ENCODE measurements at regions not wholly inside any gene's neighbourhood (a gene's known extent, or its start where the extent isn't known, plus 50 kb on each side); places are given as distances from the start of the nearest gene placed in this dataset.

DNA sequence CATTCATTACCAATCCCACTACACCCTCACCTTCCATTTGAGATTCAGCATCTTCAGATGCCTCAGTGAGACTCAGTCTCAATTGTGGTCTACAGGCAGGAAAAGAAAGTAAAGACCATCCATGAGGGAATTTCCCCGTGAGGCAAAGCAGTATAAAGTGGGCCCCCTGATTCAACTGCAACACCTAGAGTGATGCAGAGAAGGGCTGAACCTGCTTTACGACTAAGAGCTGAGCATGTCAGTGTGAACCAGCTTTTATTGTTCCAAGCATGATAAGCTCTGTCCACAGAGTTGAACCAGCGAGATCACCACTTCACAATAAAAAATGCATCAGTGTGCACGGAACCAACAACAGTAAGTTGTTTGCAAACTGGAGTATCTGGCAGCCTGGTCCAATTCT is 357.6 kb upstream of the ATP5MC3 start:
- Histone ChIP-seq H3K27me3 (replicated peaks in 1 of 4; ENCODE audit: control insufficient read depth in 3 of 4, extremely low read depth in 1 of 4, insufficient read depth in 3 of 4, low read length in 3 of 4) (no peaks in the 10 kb centered on the region), H3K9me3 (ENCODE audit: insufficient read depth in 2 of 2, low read depth in 1 of 2, low read length in 1 of 2) (no peaks in the 10 kb centered on the region; a peak in 1 of 4 replicates), H2BK20ac (ENCODE audit: low read length) (no peak overlapping the region), H2BK12ac (ENCODE audit: low read depth, low read length) (no peak overlapping the region), H3K79me1 (ENCODE audit: low read depth, low read length) (no peaks in the 10 kb centered on the region), H3K79me2 (ENCODE audit: control insufficient read depth in 1 of 2, insufficient read depth in 2 of 2, low read length in 2 of 2) (no peaks in the 10 kb centered on the region), H3K4me1 (replicated peaks in 1 of 4; ENCODE audit: control insufficient read depth in 3 of 4, insufficient read depth in 4 of 4, low read length in 3 of 4) (no peaks in the 10 kb centered on the region), H3K4me2 (ENCODE audit: insufficient read depth in 1 of 2, low read depth in 2 of 2, low read length in 2 of 2) (no peak overlapping the region), H3K9ac (replicated peaks in 1 of 4; ENCODE audit: extremely low read depth in 1 of 4, low read depth in 3 of 4, low read length in 3 of 4) (no peak overlapping the region), H4K20me1 (replicated peaks in 1 of 2; ENCODE audit: control insufficient read depth in 1 of 2, insufficient read depth in 2 of 2, low read length in 2 of 2) (no peaks in the 10 kb centered on the region), H4K8ac (ENCODE audit: extremely low read depth, insufficient read depth, low read length) (no peak overlapping the region), H2AFZ (ENCODE audit: low read length) (no peak overlapping the region), H3K27ac (ENCODE audit: low read depth, low read length) (no peak overlapping the region), H2BK5ac (ENCODE audit: low read depth, low read length) (no peak overlapping the region), H4K91ac (replicated peaks; ENCODE audit: insufficient read length, low read length) (no peak overlapping the region), H4K5ac (ENCODE audit: insufficient read length, low read depth, low read length) (no peak overlapping the region), H3K18ac (ENCODE audit: extremely low read depth, low read length) (no peak overlapping the region), H3K23me2 (ENCODE audit: low read depth, low read length) (no peaks in the 10 kb centered on the region), H3K4ac (replicated peaks; ENCODE audit: insufficient read length, low read depth, low read length) (no peak overlapping the region), H3K36me3 (ENCODE audit: control insufficient read depth in 2 of 4, insufficient read depth in 4 of 4, low read length in 3 of 4) (no peaks in the 10 kb centered on the region), H3K14ac (ENCODE audit: insufficient read length) (no peak overlapping the region), H3K4me3 (ENCODE audit: extremely low read depth in 1 of 4, insufficient read depth in 2 of 4, low read depth in 3 of 4, low read length in 4 of 4) (no peak overlapping the region), H3K23ac (ENCODE audit: insufficient read length) (no peak overlapping the region), H3K56ac (replicated peaks; ENCODE audit: insufficient read length, low read depth, low read length) (no peak overlapping the region), H2BK120ac (replicated peaks; ENCODE audit: low read depth, low read length) (no peak overlapping the region), H2BK15ac (ENCODE audit: low read length) (no peak overlapping the region), H2AK5ac (ENCODE audit: low read depth, low read length) (no peak overlapping the region)
- 89% methylated on average over 4 of the region's 4 CpGs; no CpG with 5 or more reads in 1 of the 2 experiments for WGBS, 2 experiments (ENCODE audit: extremely low coverage in 1 of 2, insufficient coverage in 1 of 2, insufficient read length in 1 of 2, insufficient replicate concordance in 2 of 2, low coverage in 1 of 2, low lambda C conversion rate in 2 of 2, missing lambda C conversion rate in 1 of 2)
- TF ChIP-seq POLR2A (IDR thresholded peaks at IDR 0.05; ENCODE audit: control extremely low read depth in 1 of 2, low read depth in 2 of 2, low read length in 2 of 2), result no peak
- TF ChIP-seq SP4 (IDR thresholded peaks at IDR 0.05; ENCODE audit: low read length), result no peak
- no peak for TF ChIP-seq CHD1 (IDR thresholded peaks at IDR 0.05; ENCODE audit: low read depth, low read length)
- FAIRE-seq, result no peak
- POLR2A ChIA-PET (ENCODE audit: partially characterized antibody), result no interaction called here
- no peak for DNase-seq (ENCODE audit: low read depth in 1 of 2, low spot score in 2 of 2)
- CTCF ChIA-PET (ENCODE audit: partially characterized antibody), result no interaction called here

Data from H1 (cell line).